MM.1S (cell line): ENCODE measurements at regions not wholly inside any gene's neighbourhood (a gene's known extent, or its start where the extent isn't known, plus 50 kb on each side); places are given as distances from the start of the nearest gene placed in this dataset.

Source experiments
- CTCF ChIP-seq: fragments of 300-600 bp; sonication (generic); IDR thresholded peaks from 2 replicates; pipeline ENCODE4 v1.5.1; 2016; ENCODE audit warnings: antibody characterized with exemption, low read length, mixed read lengths
- EZH2 ChIP-seq: fragments of 300-600 bp; sonication (generic); optimal IDR thresholded peaks from 2 replicates; pipeline ENCODE3; 2017; ENCODE audit warnings: low read depth, mild to moderate bottlenecking, antibody characterized with exemption, low read length, mixed read lengths

DNA sequence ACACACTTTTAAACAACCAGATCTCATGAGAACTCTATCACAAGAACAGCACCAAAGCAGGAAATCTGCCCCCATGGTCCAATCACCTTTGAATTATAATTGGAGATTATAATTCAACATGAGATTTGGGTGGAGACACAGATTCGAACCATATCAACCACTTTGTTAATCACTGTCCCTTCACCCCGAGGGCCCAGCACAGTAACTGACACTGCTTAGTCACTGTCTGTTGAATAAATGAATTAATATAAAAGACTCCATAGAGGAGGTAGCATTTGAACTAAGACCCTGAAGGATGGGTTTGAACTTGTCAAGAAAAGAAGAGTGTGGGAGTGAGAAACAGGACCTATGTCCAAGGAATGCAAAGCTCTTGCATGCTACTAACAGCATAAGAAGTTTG is 276.4 kb downstream of the SHOX2 start:
- TF ChIP-seq EZH2 = no peak
- TF ChIP-seq CTCF = no peak
